Mesenchymal stem cell (in vitro differentiated cells and primary cell): ENCODE measurements at regions not wholly inside any gene's neighbourhood (a gene's known extent, or its start where the extent isn't known, plus 50 kb on each side); places are given as distances from the start of the nearest gene placed in this dataset.

Source experiments
- DNase-seq: peaks from one replicate; pipeline ENCODE4 v3.0.0-alpha.2; 2013
- H2AFZ ChIP-seq: one replicate; pipeline ENCODE4 v1.6.1; 2013; ENCODE audit warnings: low read depth, mild to moderate bottlenecking, control low read depth, inconsistent platforms, low read length, moderate library complexity
- H2AK5ac ChIP-seq: 2 replicates; pipeline ENCODE4 v1.6.1; 2013; ENCODE audit warnings: low read length, moderate library complexity, mild to moderate bottlenecking, inconsistent platforms; ENCODE audit not compliant: severe bottlenecking
- H2BK120ac ChIP-seq: one replicate; pipeline ENCODE4 v1.6.1; 2013; ENCODE audit warnings: low read depth, mild to moderate bottlenecking, inconsistent platforms, low read length, moderate library complexity
- H2BK12ac ChIP-seq, 2 experiments: one replicate each; pipeline ENCODE4 v1.6.1; 2013; ENCODE audit warnings: inconsistent platforms in 2 of 2, low read length in 2 of 2, mild to moderate bottlenecking in 2 of 2, moderate library complexity in 2 of 2, control low read depth in 1 of 2
- H2BK15ac ChIP-seq: one replicate; pipeline ENCODE4 v1.6.1; 2013; ENCODE audit warnings: mild to moderate bottlenecking, low read depth, inconsistent platforms; ENCODE audit not compliant: poor library complexity, severe bottlenecking
- H2BK5ac ChIP-seq: 2 replicates; pipeline ENCODE4 v1.6.1; 2013; ENCODE audit warnings: low read depth, mild to moderate bottlenecking, low read length, control low read depth, inconsistent platforms; ENCODE audit not compliant: poor library complexity, severe bottlenecking
- H3K14ac ChIP-seq, 2 experiments: one replicate each; pipeline ENCODE4 v1.6.1; 2013; ENCODE audit warnings: inconsistent platforms in 2 of 2, low read length in 2 of 2, control low read depth in 1 of 2, mild to moderate bottlenecking in 1 of 2, moderate library complexity in 1 of 2
- H3K18ac ChIP-seq, 2 experiments: one replicate each; pipeline ENCODE4 v1.6.1; 2013; ENCODE audit warnings: inconsistent platforms in 2 of 2, low read length in 2 of 2, control low read depth in 1 of 2, low read depth in 1 of 2, mild to moderate bottlenecking in 1 of 2
- H3K23ac ChIP-seq, 2 experiments: one replicate each; pipeline ENCODE4 v1.6.1; 2013; ENCODE audit warnings: inconsistent platforms in 2 of 2, low read length in 2 of 2, mild to moderate bottlenecking in 2 of 2, moderate library complexity in 2 of 2, control low read depth in 1 of 2
- H3K27ac ChIP-seq: 2 replicates; pipeline ENCODE4 v1.5.1; 2013; ENCODE audit warnings: mild to moderate bottlenecking, moderate library complexity, low read length, control low read depth, inconsistent platforms; ENCODE audit not compliant: poor library complexity, severe bottlenecking
- H3K27me3 ChIP-seq, 2 experiments: 2 replicates each; pipeline versions ENCODE4 v1.6.1 to v1.7.0; 2013; ENCODE audit warnings: low read length in 2 of 2, mild to moderate bottlenecking in 2 of 2, moderate library complexity in 2 of 2, control low read depth in 1 of 2, inconsistent platforms in 1 of 2; ENCODE audit not compliant: control insufficient read depth in 1 of 2, insufficient read depth in 1 of 2
- H3K36me3 ChIP-seq, 2 experiments: 2 replicates each; pipeline versions ENCODE4 v1.6.1 to v1.7.0; 2013; ENCODE audit warnings: low read length in 2 of 2, control low read depth in 1 of 2, inconsistent platforms in 1 of 2, low read depth in 1 of 2, mild to moderate bottlenecking in 1 of 2; ENCODE audit not compliant: insufficient read depth in 2 of 2, control insufficient read depth in 1 of 2
- H3K4ac ChIP-seq, 2 experiments: one replicate each; pipeline ENCODE4 v1.6.1; 2013; ENCODE audit warnings: inconsistent platforms in 2 of 2, low read length in 2 of 2, mild to moderate bottlenecking in 2 of 2, moderate library complexity in 2 of 2, control low read depth in 1 of 2, low read depth in 1 of 2
- H3K4me1 ChIP-seq: 2 replicates; pipeline ENCODE4 v1.6.1; 2013; ENCODE audit warnings: low read depth, low read length, control low read depth; ENCODE audit not compliant: control insufficient read depth, insufficient read depth
- H3K4me2 ChIP-seq: 2 replicates; pipeline ENCODE4 v1.6.1; 2013; ENCODE audit warnings: low read length, mild to moderate bottlenecking, inconsistent platforms; ENCODE audit not compliant: poor library complexity, severe bottlenecking
- H3K4me3 ChIP-seq, 2 experiments: 2 replicates each; pipeline versions ENCODE4 v1.5.1 to v1.7.0; 2013; ENCODE audit warnings: low read length in 2 of 2, mild to moderate bottlenecking in 2 of 2, control low read depth in 1 of 2, low read depth in 1 of 2; ENCODE audit not compliant: insufficient read depth in 1 of 2
- H3K79me1 ChIP-seq: replicated peaks from 2 replicates; pipeline ENCODE4 v1.6.1; 2013; ENCODE audit warnings: mild to moderate bottlenecking, control low read depth, low read length, inconsistent platforms; ENCODE audit not compliant: poor library complexity, severe bottlenecking
- H3K9ac ChIP-seq: 2 replicates; pipeline ENCODE4 v1.7.0; 2013; ENCODE audit warnings: mild to moderate bottlenecking, low read length, moderate library complexity
- H3K9me3 ChIP-seq: 2 replicates; pipeline ENCODE4 v1.7.0; 2013; ENCODE audit warnings: mild to moderate bottlenecking, low read length; ENCODE audit not compliant: control insufficient read depth
- H4K8ac ChIP-seq: one replicate; pipeline ENCODE4 v1.6.1; 2013; ENCODE audit warnings: inconsistent platforms, mild to moderate bottlenecking, low read length, moderate library complexity
- H4K91ac ChIP-seq: one replicate; pipeline ENCODE4 v1.6.1; 2013; ENCODE audit warnings: mild to moderate bottlenecking, low read length, inconsistent platforms
- whole genome bisulfite sequencing: methylation state at CpG from one replicate; pipeline ENCODE4 v1.1.7; 2013; ENCODE audit warnings: mixed read lengths; 5-methylcytosine and 5-hydroxymethylcytosine counted together

GRCh38 chr22:48561676-48562075 lies 1266.0 kb downstream of the BRD1 start:
- H3K36me3 ChIP-seq: no peaks in the 10 kb centered on the region
- no peak overlapping the region for H4K91ac ChIP-seq
- H2AFZ ChIP-seq: no peak overlapping the region
- no peak for DNase-seq
- H2AK5ac ChIP-seq: no peak overlapping the region
- H3K4me2 ChIP-seq: no peak overlapping the region
- H3K79me1 ChIP-seq: no peaks in the 10 kb centered on the region
- no peak overlapping the region for H4K8ac ChIP-seq
- no peak overlapping the region for H2BK120ac ChIP-seq
- H3K9ac ChIP-seq: no peak overlapping the region
- WGBS: 85% methylated on average over 16 of the region's 16 CpGs
- H2BK15ac ChIP-seq: no peak overlapping the region
- H3K14ac ChIP-seq: no peak overlapping the region
- H2BK12ac ChIP-seq: no peak overlapping the region
- no peak overlapping the region for H3K27ac ChIP-seq
- no peaks in the 10 kb centered on the region for H3K4me1 ChIP-seq
- peaks cover 0 to 2% of the 10 kb centered on the region in 2 experiments for H3K27me3 ChIP-seq
- H3K23ac ChIP-seq: no peak overlapping the region
- H3K18ac ChIP-seq: no peak overlapping the region
- no peak overlapping the region for H3K4ac ChIP-seq
- H3K9me3 ChIP-seq: no peaks in the 10 kb centered on the region
- H3K4me3 ChIP-seq: peak overlapping the region in 1 of 2 experiments; percentile 15
- no peak overlapping the region for H2BK5ac ChIP-seq

- Histone ChIP-seq H3K4me3 (no peak overlapping the region), H2BK120ac (no peak overlapping the region), H3K4me1 (no peaks in the 10 kb centered on the region), H3K4ac (no peak overlapping the region), H3K79me1 (no peaks in the 10 kb centered on the region), H3K36me3 (no peaks in the 10 kb centered on the region), H3K14ac (no peak overlapping the region), H2BK12ac (no peak overlapping the region), H3K27ac (no peak overlapping the region), H3K4me2 (no peak overlapping the region), H3K23ac (no peak overlapping the region), H2AFZ (no peak overlapping the region), H4K8ac (no peak overlapping the region), H3K9me3 (no peaks in the 10 kb centered on the region), H4K91ac (no peak overlapping the region), H2AK5ac (no peak overlapping the region), H3K18ac (no peak overlapping the region), H2BK15ac (no peak overlapping the region), H2BK5ac (no peak overlapping the region), H3K9ac (no peak overlapping the region), H3K27me3 (no peaks in the 10 kb centered on the region)
- whole genome bisulfite sequencing: 74% methylated on average over 5 of the region's 5 CpGs
- no peak for DNase-seq
Measured at GRCh38 chr22:48560836-48561235, 1266.8 kb downstream of the BRD1 start.

- Histone ChIP-seq H3K4ac (no peak overlapping the region), H3K79me1 (no peaks in the 10 kb centered on the region), H2BK5ac (no peak overlapping the region), H3K4me2 (no peak overlapping the region), H2AFZ (no peak overlapping the region), H3K4me1 (no peaks in the 10 kb centered on the region), H4K91ac (no peak overlapping the region), H4K8ac (no peak overlapping the region), H3K18ac (no peak overlapping the region), H2BK12ac (no peak overlapping the region), H2AK5ac (no peak overlapping the region), H3K27ac (no peak overlapping the region), H3K9ac (no peak overlapping the region), H3K9me3 (no peaks in the 10 kb centered on the region), H3K14ac (no peak overlapping the region), H3K27me3 (no peaks in the 10 kb centered on the region), H2BK15ac (no peak overlapping the region), H2BK120ac (no peak overlapping the region), H3K23ac (no peak overlapping the region), H3K4me3 (no peak overlapping the region), H3K36me3 (no peaks in the 10 kb centered on the region)
- no peak for DNase-seq
- 84% methylated on average over 7 of the region's 9 CpGs for WGBS
Measured at GRCh38 chr22:48560389-48560751, 1267.3 kb downstream of the BRD1 start.

- no peak overlapping the region for H2BK12ac ChIP-seq
- no peak for DNase-seq
- 86% methylated on average over 38 of the region's 38 CpGs for WGBS
- H3K79me1 ChIP-seq: no peaks in the 10 kb centered on the region
- H4K8ac ChIP-seq: no peak overlapping the region
- H3K27ac ChIP-seq: no peak overlapping the region
- no peak overlapping the region for H4K91ac ChIP-seq
- no peak overlapping the region for H3K23ac ChIP-seq
- H3K4me3 ChIP-seq: no peak overlapping the region
- H3K27me3 ChIP-seq: no peaks in the 10 kb centered on the region
- no peak overlapping the region for H2AK5ac ChIP-seq
- H2BK5ac ChIP-seq: no peak overlapping the region
- H3K14ac ChIP-seq: no peak overlapping the region
- no peak overlapping the region for H3K9ac ChIP-seq
- no peak overlapping the region for H3K4me2 ChIP-seq
- no peak overlapping the region for H3K18ac ChIP-seq
- no peaks in the 10 kb centered on the region for H3K9me3 ChIP-seq
- H3K4me1 ChIP-seq: no peaks in the 10 kb centered on the region
- no peak overlapping the region for H2BK120ac ChIP-seq
- H3K4ac ChIP-seq: no peak overlapping the region
- H2BK15ac ChIP-seq: no peak overlapping the region
- no peaks in the 10 kb centered on the region for H3K36me3 ChIP-seq
- H2AFZ ChIP-seq: no peak overlapping the region
Measured at GRCh38 chr22:48559647-48560388, 1267.9 kb downstream of the BRD1 start.
